Liver (tissue), 3 donors: ENCODE measurements at regions not wholly inside any gene's neighbourhood (a gene's known extent, or its start where the extent isn't known, plus 50 kb on each side); places are given as distances from the start of the nearest gene placed in this dataset.
"Not testable (repeated sequence)": the region's sequence is repeated elsewhere in the genome, so short reads cannot be mapped to it uniquely, and the experiment has no call there.

Source experiments
- CTCF ChIP-seq: fragments of 150-350 bp; IDR thresholded peaks from 2 replicates; pipeline ENCODE4 v1.5.1; 2017; ENCODE audit warnings: improper control_type of control experiment, low read depth, low read length; ENCODE audit not compliant: missing input control
- GABPA ChIP-seq, 2 donors: IDR thresholded peaks in 1 of 2; conservative IDR thresholded peaks in 1 of 2; 2 replicates each; pipeline ENCODE4 v1.6.1; 2016; ENCODE audit warnings: antibody characterized with exemption in 2 of 2, mild to moderate bottlenecking in 1 of 2, moderate library complexity in 1 of 2
- SP1 ChIP-seq: IDR thresholded peaks from 2 replicates; pipeline ENCODE4 v1.6.1; 2018; ENCODE audit warnings: antibody characterized with exemption, mild to moderate bottlenecking
- ZBTB33 ChIP-seq: IDR thresholded peaks from 2 replicates; pipeline ENCODE4 v1.6.1; 2016; ENCODE audit warnings: antibody characterized with exemption
- TF ChIP-seq, protein P1 (sequence below): IDR thresholded peaks from 2 replicates; pipeline ENCODE4 v1.6.1; 2016; ENCODE audit warnings: antibody characterized with exemption
- donor health status: healthy.
- donor health status: healthy.

DNA sequence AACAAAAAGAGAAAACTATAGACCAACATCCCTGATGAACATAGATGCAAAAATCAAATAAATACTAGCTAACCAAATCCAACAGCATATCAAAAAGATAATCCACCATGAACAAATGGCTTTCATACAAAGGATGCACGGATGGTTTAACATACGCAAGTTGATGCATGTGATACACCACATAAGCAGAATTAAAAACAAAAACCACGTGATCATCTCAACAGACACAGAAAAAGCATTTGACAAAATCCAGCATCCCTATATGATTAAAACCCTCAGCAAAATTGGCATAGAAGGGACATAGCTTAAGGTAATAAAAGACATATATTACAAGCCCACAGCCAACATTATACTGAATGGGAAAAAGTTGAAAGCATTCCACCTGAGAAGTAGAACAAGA, 125.9 kb downstream of the RTP4 start:
- not testable (repeated sequence) for TF ChIP-seq CTCF; GABPA (IDR thresholded peaks at IDR 0.05 in 1 of 2, conservative IDR thresholded peaks at IDR 0.05 in 1 of 2); SP1; ZBTB33
- TF ChIP-seq, protein P1, sequence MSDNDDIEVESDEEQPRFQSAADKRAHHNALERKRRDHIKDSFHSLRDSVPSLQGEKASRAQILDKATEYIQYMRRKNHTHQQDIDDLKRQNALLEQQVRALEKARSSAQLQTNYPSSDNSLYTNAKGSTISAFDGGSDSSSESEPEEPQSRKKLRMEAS: not testable (repeated sequence)
